ENCODE measurements at regions not wholly inside any gene's neighbourhood (a gene's known extent, or its start where the extent isn't known, plus 50 kb on each side); places are given as distances from the start of the nearest gene placed in this dataset.

GRCh38 chr5:123696921-123697341 lies 185.0 kb downstream of the CSNK1G3 start:
- peak; percentile 85 for DNase-seq

GRCh38 chr5:123690821-123691220 lies 178.8 kb downstream of the CSNK1G3 start:
- no peak for DNase-seq
- no peaks in the 10 kb centered on the region for H3K27me3 ChIP-seq (ENCODE audit: control insufficient read depth, insufficient read depth, low read length)
- no peak overlapping the region for H3K4me3 ChIP-seq (ENCODE audit: low read length)
- H3K27ac ChIP-seq (ENCODE audit: low read length): no peak overlapping the region
- H3K9me3 ChIP-seq (replicated peaks; ENCODE audit: control insufficient read depth, low read depth, low read length): peaks cover 6% of the 10 kb centered on the region
- H3K36me3 ChIP-seq (ENCODE audit: control insufficient read depth, insufficient read depth, low read length): no peaks in the 10 kb centered on the region
- no peaks in the 10 kb centered on the region for H3K4me1 ChIP-seq (ENCODE audit: control insufficient read depth, insufficient read depth, low read length)

More at GRCh38 chr5:123696921-123697341, 185.0 kb downstream of the CSNK1G3 start:
- peak overlapping the region; percentile 39 for H3K27ac ChIP-seq (ENCODE audit: low read length)
- peaks cover 12% of the 10 kb centered on the region for H3K4me1 ChIP-seq (ENCODE audit: control insufficient read depth, insufficient read depth, low read length)
- H3K9me3 ChIP-seq (replicated peaks; ENCODE audit: control insufficient read depth, low read depth, low read length): no peaks in the 10 kb centered on the region
- 73% methylated on average over 1 of the region's 4 CpGs for WGBS (ENCODE audit: insufficient coverage)
- no peak overlapping the region for H3K4me3 ChIP-seq (ENCODE audit: low read length)
- no peaks in the 10 kb centered on the region for H3K27me3 ChIP-seq (ENCODE audit: control insufficient read depth, insufficient read depth, low read length)
- H3K36me3 ChIP-seq (ENCODE audit: control insufficient read depth, insufficient read depth, low read length): no peaks in the 10 kb centered on the region

GRCh38 chr5:123681061-123681460 lies 169.1 kb downstream of the CSNK1G3 start:
- no peaks in the 10 kb centered on the region for H3K27me3 ChIP-seq (ENCODE audit: control insufficient read depth, insufficient read depth, low read length)
- H3K9me3 ChIP-seq (replicated peaks; ENCODE audit: control insufficient read depth, low read depth, low read length): peaks cover 13% of the 10 kb centered on the region
- no peaks in the 10 kb centered on the region for H3K36me3 ChIP-seq (ENCODE audit: control insufficient read depth, insufficient read depth, low read length)

GRCh38 chr5:123673107-123673506 lies 161.1 kb downstream of the CSNK1G3 start:
- no CpG with 5 or more reads among the region's 2 CpGs for WGBS (ENCODE audit: insufficient coverage)
- peak; percentile 48 for DNase-seq

More at GRCh38 chr5:123681061-123681460, 169.1 kb downstream of the CSNK1G3 start:
- Histone ChIP-seq H3K4me1 (ENCODE audit: control insufficient read depth, insufficient read depth, low read length) (no peaks in the 10 kb centered on the region), H3K4me3 (ENCODE audit: low read length) (no peak overlapping the region), H3K27ac (ENCODE audit: low read length) (no peak overlapping the region)
- no peak for DNase-seq

GRCh38 chr5:123671711-123672456 lies 159.9 kb downstream of the CSNK1G3 start:
- WGBS (ENCODE audit: insufficient coverage): no CpG with 5 or more reads among the region's 5 CpGs
- Histone ChIP-seq H3K27ac (ENCODE audit: low read length) (no peak overlapping the region), H3K27me3 (ENCODE audit: control insufficient read depth, insufficient read depth, low read length) (no peaks in the 10 kb centered on the region), H3K36me3 (ENCODE audit: control insufficient read depth, insufficient read depth, low read length) (no peaks in the 10 kb centered on the region), H3K4me1 (ENCODE audit: control insufficient read depth, insufficient read depth, low read length) (peaks cover 10% of the 10 kb centered on the region), H3K9me3 (replicated peaks; ENCODE audit: control insufficient read depth, low read depth, low read length) (no peaks in the 10 kb centered on the region), H3K4me3 (ENCODE audit: low read length) (no peak overlapping the region)
- peak; percentile 49 for DNase-seq

More at GRCh38 chr5:123673107-123673506, 161.1 kb downstream of the CSNK1G3 start:
- no peaks in the 10 kb centered on the region for H3K9me3 ChIP-seq (replicated peaks; ENCODE audit: control insufficient read depth, low read depth, low read length)
- peaks cover 10% of the 10 kb centered on the region for H3K4me1 ChIP-seq (ENCODE audit: control insufficient read depth, insufficient read depth, low read length)
- H3K36me3 ChIP-seq (ENCODE audit: control insufficient read depth, insufficient read depth, low read length): no peaks in the 10 kb centered on the region
- no peaks in the 10 kb centered on the region for H3K27me3 ChIP-seq (ENCODE audit: control insufficient read depth, insufficient read depth, low read length)
- no peak overlapping the region for H3K4me3 ChIP-seq (ENCODE audit: low read length)
- no peak overlapping the region for H3K27ac ChIP-seq (ENCODE audit: low read length)

GRCh38 chr5:123671042-123671441 lies 159.1 kb downstream of the CSNK1G3 start:
- H3K27ac ChIP-seq (ENCODE audit: low read length): no peak overlapping the region
- no peaks in the 10 kb centered on the region for H3K36me3 ChIP-seq (ENCODE audit: control insufficient read depth, insufficient read depth, low read length)
- WGBS (ENCODE audit: insufficient coverage): no CpG with 5 or more reads among the region's 4 CpGs
- H3K9me3 ChIP-seq (replicated peaks; ENCODE audit: control insufficient read depth, low read depth, low read length): no peaks in the 10 kb centered on the region
- H3K4me3 ChIP-seq (ENCODE audit: low read length): no peak overlapping the region
- DNase-seq: peak; percentile 74
- peaks cover 10% of the 10 kb centered on the region for H3K4me1 ChIP-seq (ENCODE audit: control insufficient read depth, insufficient read depth, low read length)
- H3K27me3 ChIP-seq (ENCODE audit: control insufficient read depth, insufficient read depth, low read length): no peaks in the 10 kb centered on the region

All from muscle of leg (tissue), 3 donors.